Lung (tissue), 11 donors: ENCODE measurements at regions not wholly inside any gene's neighbourhood (a gene's known extent, or its start where the extent isn't known, plus 50 kb on each side); places are given as distances from the start of the nearest gene placed in this dataset.
"Not testable (repeated sequence)": the region's sequence is repeated elsewhere in the genome, so short reads cannot be mapped to it uniquely, and the experiment has no call there.

ENCODE experiments used
- ATAC-seq: fragments of 200-7000 bp; cut with Tn5 transposase; one replicate; pipeline ENCODE4 v1.9.1; 2020; ENCODE audit warnings: moderate number of reproducible peaks; ENCODE audit not compliant: insufficient read depth, low FRiP score
- DNase-seq, 3 donors: peaks; one replicate each; pipeline ENCODE4 v3.0.0-alpha.2; 2013 to 2017
- H3K27ac ChIP-seq, 2 donors: one replicate each; pipeline ENCODE4 v1.5.1; 2013; ENCODE audit warnings: mild to moderate bottlenecking in 2 of 2, moderate library complexity in 2 of 2, control low read depth in 1 of 2, inconsistent platforms in 1 of 2, low read depth in 1 of 2, low read length in 1 of 2
- H3K27me3 ChIP-seq, 3 donors: one replicate each; pipeline ENCODE4 v1.5.1; 2013; ENCODE audit warnings: low read length in 2 of 3; ENCODE audit not compliant: control insufficient read depth in 3 of 3, insufficient read depth in 3 of 3
- H3K36me3 ChIP-seq, 4 donors: one replicate each; pipeline ENCODE4 v1.5.1; 2013; ENCODE audit warnings: low read length in 4 of 4, mild to moderate bottlenecking in 1 of 4, moderate library complexity in 1 of 4; ENCODE audit not compliant: control insufficient read depth in 4 of 4, insufficient read depth in 4 of 4
- H3K4me1 ChIP-seq, 5 donors: one replicate each; pipeline ENCODE4 v1.5.1; 2013; ENCODE audit warnings: low read length in 5 of 5, mild to moderate bottlenecking in 2 of 5, moderate library complexity in 1 of 5; ENCODE audit not compliant: control insufficient read depth in 5 of 5, insufficient read depth in 5 of 5
- H3K4me3 ChIP-seq: one replicate; pipeline ENCODE4 v1.5.1; 2013; ENCODE audit warnings: mild to moderate bottlenecking, control low read depth, moderate library complexity
- H3K9ac ChIP-seq, 2 donors: one replicate each; pipeline ENCODE4 v1.5.1; 2013; ENCODE audit warnings: low read length in 2 of 2, control low read depth in 1 of 2; ENCODE audit not compliant: insufficient read depth in 1 of 2
- H3K9me3 ChIP-seq, 4 donors: one replicate each; pipeline ENCODE4 v1.5.1; 2013; ENCODE audit warnings: low read length in 3 of 4, mild to moderate bottlenecking in 1 of 4, moderate library complexity in 1 of 4; ENCODE audit not compliant: control insufficient read depth in 4 of 4, insufficient read depth in 3 of 4
- WGBS, 2 donors: extraction: QIAGEN DNeasy Blood & Tissue Kit; methylation state at CpG; one replicate each; pipeline ENCODE4 v1.1.7; 2013; 5-methylcytosine and 5-hydroxymethylcytosine counted together
- TF ChIP-seq, protein P1 (sequence below): IDR thresholded peaks from 2 replicates; pipeline ENCODE4 v1.5.1; 2012; ENCODE audit warnings: mild to moderate bottlenecking; ENCODE audit errors: control extremely low read depth, extremely low read depth
- donor health status: control.
- donor health status: control.
- donor health status: Bipolar disorder and iron deficiency.
- donor health status: healthy.
- donor health status: DM: yes; HTN: yes; CAD: no.

DNA sequence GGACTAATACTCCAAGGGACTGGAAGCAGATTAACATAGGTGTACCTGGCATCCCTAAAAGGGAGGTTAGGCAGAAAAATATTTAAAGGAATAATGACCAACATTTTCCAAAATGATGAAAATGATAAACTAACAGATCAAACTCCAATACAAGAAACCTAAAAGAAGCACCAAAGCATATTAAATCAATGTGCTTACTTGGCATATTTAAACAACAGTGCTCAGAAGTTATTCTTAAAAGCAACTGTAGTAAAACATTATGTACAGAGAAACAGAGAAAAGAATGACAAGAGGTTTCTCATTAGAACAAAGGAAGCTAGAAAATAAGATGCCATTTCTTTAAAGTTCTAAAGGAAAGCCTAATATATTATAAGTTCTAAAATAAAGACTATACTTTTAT is 947.3 kb upstream of the TMEFF2 start:
- no peaks in the 10 kb centered on the region for H3K4me1 ChIP-seq
- no peak overlapping the region for H3K9ac ChIP-seq
- no peaks in the 10 kb centered on the region for H3K27me3 ChIP-seq
- peaks cover 0 to 2% (median 0%) of the 10 kb centered on the region in 4 donors for H3K9me3 ChIP-seq
- no peak overlapping the region for H3K4me3 ChIP-seq
- no peak for DNase-seq
- ATAC-seq, result no peak
- H3K36me3 ChIP-seq, result no peaks in the 10 kb centered on the region
- H3K27ac ChIP-seq, result no peak overlapping the region
- TF ChIP-seq, protein P1, sequence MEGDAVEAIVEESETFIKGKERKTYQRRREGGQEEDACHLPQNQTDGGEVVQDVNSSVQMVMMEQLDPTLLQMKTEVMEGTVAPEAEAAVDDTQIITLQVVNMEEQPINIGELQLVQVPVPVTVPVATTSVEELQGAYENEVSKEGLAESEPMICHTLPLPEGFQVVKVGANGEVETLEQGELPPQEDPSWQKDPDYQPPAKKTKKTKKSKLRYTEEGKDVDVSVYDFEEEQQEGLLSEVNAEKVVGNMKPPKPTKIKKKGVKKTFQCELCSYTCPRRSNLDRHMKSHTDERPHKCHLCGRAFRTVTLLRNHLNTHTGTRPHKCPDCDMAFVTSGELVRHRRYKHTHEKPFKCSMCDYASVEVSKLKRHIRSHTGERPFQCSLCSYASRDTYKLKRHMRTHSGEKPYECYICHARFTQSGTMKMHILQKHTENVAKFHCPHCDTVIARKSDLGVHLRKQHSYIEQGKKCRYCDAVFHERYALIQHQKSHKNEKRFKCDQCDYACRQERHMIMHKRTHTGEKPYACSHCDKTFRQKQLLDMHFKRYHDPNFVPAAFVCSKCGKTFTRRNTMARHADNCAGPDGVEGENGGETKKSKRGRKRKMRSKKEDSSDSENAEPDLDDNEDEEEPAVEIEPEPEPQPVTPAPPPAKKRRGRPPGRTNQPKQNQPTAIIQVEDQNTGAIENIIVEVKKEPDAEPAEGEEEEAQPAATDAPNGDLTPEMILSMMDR, result no peak

DNA sequence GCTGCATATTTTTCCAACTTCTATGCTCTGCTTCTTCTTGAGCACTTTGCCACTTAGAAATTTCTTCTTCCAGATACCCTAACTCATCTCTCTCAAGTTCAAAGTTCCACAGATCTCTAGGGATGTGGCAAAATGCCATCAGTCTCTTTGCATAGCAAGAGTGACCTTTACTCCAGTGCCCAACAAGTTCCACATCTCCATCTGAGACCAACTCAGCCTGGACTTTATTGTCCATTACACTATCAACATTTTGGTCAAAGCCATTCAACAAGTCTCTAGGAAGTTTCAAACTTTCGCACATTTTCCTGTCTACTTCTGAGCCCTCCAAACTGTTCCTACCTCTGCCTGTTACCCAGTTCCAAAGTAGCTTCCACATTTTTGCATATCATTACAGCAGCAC is 946.2 kb upstream of the TMEFF2 start:
- 83 to 98% methylated on average over 1 of the region's 1 CpG for WGBS, 2 donors
- not testable (repeated sequence) for H3K27ac ChIP-seq, H3K36me3 ChIP-seq, ATAC-seq, H3K27me3 ChIP-seq, H3K4me3 ChIP-seq, H3K9ac ChIP-seq, DNase-seq, H3K9me3 ChIP-seq, H3K4me1 ChIP-seq

DNA sequence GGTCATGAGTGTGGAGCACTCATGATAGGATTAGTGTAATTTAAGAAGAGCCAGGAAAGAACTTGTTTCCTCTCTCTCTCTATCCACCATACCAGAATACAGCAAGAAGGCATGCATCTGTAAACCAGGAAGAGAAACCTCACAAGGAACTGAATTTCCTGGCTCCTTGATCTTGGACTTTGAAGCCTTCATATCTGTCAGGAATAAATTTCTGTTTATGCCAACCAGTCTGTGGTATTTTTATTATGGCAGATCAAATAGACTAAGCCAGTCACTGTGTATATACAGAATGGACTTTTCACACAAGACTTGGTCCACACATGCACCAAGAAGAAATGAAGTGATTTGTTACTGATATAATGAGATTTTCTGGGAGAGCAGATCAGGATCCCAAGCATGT is 930.1 kb upstream of the TMEFF2 start:
- DNase-seq, result no peak
- Histone ChIP-seq H3K4me1 (no peaks in the 10 kb centered on the region), H3K27me3 (no peaks in the 10 kb centered on the region), H3K36me3 (no peaks in the 10 kb centered on the region), H3K9ac (no peak overlapping the region), H3K27ac (no peak overlapping the region), H3K9me3 (no peaks in the 10 kb centered on the region), H3K4me3 (no peak overlapping the region)
- ATAC-seq, result no peak
- TF ChIP-seq, protein P1, result no peak

DNA sequence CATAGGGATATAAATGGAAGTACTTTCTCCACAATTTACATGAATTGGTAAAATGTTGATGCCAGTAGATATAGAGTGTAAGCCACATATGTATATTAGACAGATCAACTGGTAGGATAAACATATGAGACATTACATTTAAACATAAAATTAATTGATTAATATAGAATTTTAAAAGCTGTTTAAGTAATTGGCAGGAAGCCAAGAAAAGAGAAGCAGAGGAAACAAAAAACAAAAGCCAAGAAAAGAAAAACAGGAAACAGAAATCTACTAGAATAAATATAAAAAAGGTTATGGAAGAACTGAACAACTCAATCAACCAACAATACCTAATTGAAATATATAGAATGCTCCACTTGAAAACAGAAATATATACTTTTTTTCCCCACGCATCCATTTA is 920.1 kb upstream of the TMEFF2 start:
- WGBS, 2 donors, result 80 to 91% methylated on average over 1 of the region's 1 CpG
- TF ChIP-seq, protein P1, result no peak
- DNase-seq (no peak), ATAC-seq (no peak)
- Histone ChIP-seq H3K4me1 (no peaks in the 10 kb centered on the region), H3K27ac (no peak overlapping the region), H3K36me3 (no peaks in the 10 kb centered on the region), H3K4me3 (no peak overlapping the region), H3K9ac (no peak overlapping the region), H3K27me3 (no peaks in the 10 kb centered on the region), H3K9me3 (peaks cover 0 to 5% (median 0%) of the 10 kb centered on the region in 4 donors)
